HG03175 (cell line): ENCODE measurements at regions not wholly inside any gene's neighbourhood (a gene's known extent, or its start where the extent isn't known, plus 50 kb on each side); places are given as distances from the start of the nearest gene placed in this dataset.
"Not testable (repeated sequence)": the region's sequence is repeated elsewhere in the genome, so short reads cannot be mapped to it uniquely, and the experiment has no call there.

ENCODE experiments used
- ATAC-seq: cut with Tn5 transposase; IDR thresholded peaks from one replicate; pipeline ENCODE4 v1.9.1; 2021; ENCODE audit warnings: mild to moderate bottlenecking, moderate library complexity; ENCODE audit not compliant: unreplicated experiment

- no peak for ATAC-seq
Observed at GRCh38 chr18:42305869-42306593, 351.0 kb downstream of the PIK3C3 start.

GRCh38 chr18:42306594-42306980, 351.6 kb downstream of the PIK3C3 start:
- ATAC-seq: no peak

- no peak for ATAC-seq
Observed at GRCh38 chr18:42310956-42311355, 355.9 kb downstream of the PIK3C3 start.

- ATAC-seq: no peak
Observed at GRCh38 chr18:42326752-42327151, 371.7 kb downstream of the PIK3C3 start.

- ATAC-seq: no peak
Observed at GRCh38 chr18:42328931-42329330, 373.9 kb downstream of the PIK3C3 start.

- no peak for ATAC-seq
Observed at GRCh38 chr18:42330296-42330695, 375.3 kb downstream of the PIK3C3 start.

- ATAC-seq: no peak
Observed at GRCh38 chr18:42333558-42333957, 378.5 kb downstream of the PIK3C3 start.

- ATAC-seq: no peak
Observed at GRCh38 chr18:42334931-42335330, 379.9 kb downstream of the PIK3C3 start.

- no peak for ATAC-seq
Observed at GRCh38 chr18:42336139-42336538, 381.1 kb downstream of the PIK3C3 start.

- ATAC-seq: not testable (repeated sequence)
Observed at GRCh38 chr18:42337337-42337736, 382.3 kb downstream of the PIK3C3 start.

- no peak for ATAC-seq
Observed at GRCh38 chr18:42338683-42339082, 383.6 kb downstream of the PIK3C3 start.

- no peak for ATAC-seq
Observed at GRCh38 chr18:42339372-42339771, 384.3 kb downstream of the PIK3C3 start.

GRCh38 chr18:42340423-42341009, 385.5 kb downstream of the PIK3C3 start:
- ATAC-seq: no peak

GRCh38 chr18:42341423-42341822, 386.4 kb downstream of the PIK3C3 start:
- ATAC-seq: no peak

- ATAC-seq: no peak
Observed at GRCh38 chr18:42348722-42349121, 393.7 kb downstream of the PIK3C3 start.

- ATAC-seq: no peak
Observed at GRCh38 chr18:42351455-42351854, 396.4 kb downstream of the PIK3C3 start.

- no peak for ATAC-seq
Observed at GRCh38 chr18:42360716-42361115, 405.7 kb downstream of the PIK3C3 start.

- ATAC-seq: no peak
Observed at GRCh38 chr18:42363446-42364441, 408.7 kb downstream of the PIK3C3 start.

GRCh38 chr18:42364766-42365165, 409.7 kb downstream of the PIK3C3 start:
- ATAC-seq: no peak

GRCh38 chr18:42365591-42365990, 410.6 kb downstream of the PIK3C3 start:
- no peak for ATAC-seq

GRCh38 chr18:42373584-42373983, 418.6 kb downstream of the PIK3C3 start:
- no peak for ATAC-seq

GRCh38 chr18:42374961-42375360, 419.9 kb downstream of the PIK3C3 start:
- ATAC-seq: no peak
